ENCODE measurements at regions not wholly inside any gene's neighbourhood (a gene's known extent, or its start where the extent isn't known, plus 50 kb on each side); places are given as distances from the start of the nearest gene placed in this dataset.

DNA sequence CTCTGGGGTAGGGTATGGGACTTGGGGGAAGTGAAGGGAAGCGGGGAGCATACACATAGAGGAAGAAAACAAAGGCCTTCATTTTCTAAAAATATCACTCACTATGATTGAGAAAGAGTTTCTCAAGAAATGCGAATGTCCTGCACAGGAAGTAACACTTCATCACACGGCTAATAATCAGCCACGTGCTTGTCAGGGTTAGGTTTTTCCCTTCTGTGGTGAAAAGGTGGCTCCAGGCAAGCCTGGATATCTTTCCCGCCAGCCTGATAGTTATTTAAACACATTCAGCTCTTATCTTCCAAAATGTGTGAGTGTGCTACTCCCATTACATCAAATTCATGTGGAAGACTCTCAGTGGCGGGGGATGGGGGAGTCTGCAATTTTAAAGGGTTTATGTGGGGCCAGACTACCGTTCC is 166.4 kb upstream of the ADO start:
- Histone ChIP-seq H2BK5ac (ENCODE audit: insufficient read length, low read length) (no peak overlapping the region), H3K27me3 (ENCODE audit: insufficient read depth, low read length) (no peaks in the 10 kb centered on the region), H3K4ac (ENCODE audit: low read depth, low read length) (no peak overlapping the region), H3K23me2 (ENCODE audit: insufficient read length, low read depth, low read length, poor library complexity, severe bottlenecking) (no peaks in the 10 kb centered on the region), H3K4me2 (ENCODE audit: insufficient read depth, insufficient read length, low read length) (no peak overlapping the region), H3K18ac (ENCODE audit: insufficient read length, low read depth, low read length) (no peak overlapping the region), H2AK5ac (ENCODE audit: insufficient read length, low read length) (no peak overlapping the region), H4K5ac (ENCODE audit: insufficient read length, low read depth, low read length) (no peak overlapping the region), H2BK120ac (ENCODE audit: low read depth, low read length, poor library complexity, severe bottlenecking) (no peak overlapping the region), H4K20me1 (ENCODE audit: control insufficient read depth, insufficient read depth, insufficient read length) (no peaks in the 10 kb centered on the region), H3K27ac (ENCODE audit: insufficient read length, low read depth, low read length) (no peak overlapping the region), H3K23ac (ENCODE audit: insufficient read length, low read depth, low read length) (no peak overlapping the region), H3K4me1 (ENCODE audit: insufficient read depth, low read length) (peaks cover 2% of the 10 kb centered on the region; the same call in 1 of the 2 replicates), H4K8ac (replicated peaks; ENCODE audit: insufficient read length, low read depth, low read length) (no peak overlapping the region), H3T11ph (ENCODE audit: low read length) (no peak overlapping the region), H3K79me2 (ENCODE audit: insufficient read depth, low read length) (no peaks in the 10 kb centered on the region), H3K14ac (ENCODE audit: insufficient read depth, low read length) (no peak overlapping the region), H3K9ac (ENCODE audit: extremely low read depth, insufficient read length, low read length) (no peak overlapping the region), H3K56ac (ENCODE audit: insufficient read length, low read depth, low read length) (no peak overlapping the region), H2BK20ac (ENCODE audit: low read depth, low read length, poor library complexity, severe bottlenecking) (no peak overlapping the region), H4K91ac (ENCODE audit: insufficient read length, low read depth, low read length) (no peak overlapping the region), H2BK15ac (ENCODE audit: low read depth, low read length) (no peak overlapping the region), H3K9me3 (ENCODE audit: control insufficient read depth, low read depth, low read length) (no peaks in the 10 kb centered on the region), H2BK12ac (ENCODE audit: insufficient read length, low read depth, low read length) (no peak overlapping the region), H3K79me1 (ENCODE audit: insufficient read depth, low read depth, low read length, poor library complexity, severe bottlenecking) (no peaks in the 10 kb centered on the region), H2AFZ (ENCODE audit: low read length) (no peak overlapping the region)
- Mint-ChIP-seq H3K4me3 (no peak overlapping the region), H3K27ac (no peak overlapping the region), H3K27me3 (ENCODE audit: low read depth) (no peaks in the 10 kb centered on the region), H3K36me3 (ENCODE audit: insufficient read depth in 1 of 3, low read depth in 3 of 3) (no peaks in the 10 kb centered on the region), H3K4me1 (peaks cover 3% of the 10 kb centered on the region in 2 experiments; a peak in 2 of 4 replicates), H3K9me3 (no peaks in the 10 kb centered on the region)
- WGBS (ENCODE audit: extremely low coverage, insufficient read length, low lambda C conversion rate), result no CpG with 5 or more reads among the region's 7 CpGs
- TF ChIP-seq, protein P1, sequence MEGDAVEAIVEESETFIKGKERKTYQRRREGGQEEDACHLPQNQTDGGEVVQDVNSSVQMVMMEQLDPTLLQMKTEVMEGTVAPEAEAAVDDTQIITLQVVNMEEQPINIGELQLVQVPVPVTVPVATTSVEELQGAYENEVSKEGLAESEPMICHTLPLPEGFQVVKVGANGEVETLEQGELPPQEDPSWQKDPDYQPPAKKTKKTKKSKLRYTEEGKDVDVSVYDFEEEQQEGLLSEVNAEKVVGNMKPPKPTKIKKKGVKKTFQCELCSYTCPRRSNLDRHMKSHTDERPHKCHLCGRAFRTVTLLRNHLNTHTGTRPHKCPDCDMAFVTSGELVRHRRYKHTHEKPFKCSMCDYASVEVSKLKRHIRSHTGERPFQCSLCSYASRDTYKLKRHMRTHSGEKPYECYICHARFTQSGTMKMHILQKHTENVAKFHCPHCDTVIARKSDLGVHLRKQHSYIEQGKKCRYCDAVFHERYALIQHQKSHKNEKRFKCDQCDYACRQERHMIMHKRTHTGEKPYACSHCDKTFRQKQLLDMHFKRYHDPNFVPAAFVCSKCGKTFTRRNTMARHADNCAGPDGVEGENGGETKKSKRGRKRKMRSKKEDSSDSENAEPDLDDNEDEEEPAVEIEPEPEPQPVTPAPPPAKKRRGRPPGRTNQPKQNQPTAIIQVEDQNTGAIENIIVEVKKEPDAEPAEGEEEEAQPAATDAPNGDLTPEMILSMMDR (conservative IDR thresholded peaks at IDR 0.05), result no peak
- DNase-seq, result no peak

Data from H9 (cell line).